ENCODE measurements at regions not wholly inside any gene's neighbourhood (a gene's known extent, or its start where the extent isn't known, plus 50 kb on each side); places are given as distances from the start of the nearest gene placed in this dataset.

DNA sequence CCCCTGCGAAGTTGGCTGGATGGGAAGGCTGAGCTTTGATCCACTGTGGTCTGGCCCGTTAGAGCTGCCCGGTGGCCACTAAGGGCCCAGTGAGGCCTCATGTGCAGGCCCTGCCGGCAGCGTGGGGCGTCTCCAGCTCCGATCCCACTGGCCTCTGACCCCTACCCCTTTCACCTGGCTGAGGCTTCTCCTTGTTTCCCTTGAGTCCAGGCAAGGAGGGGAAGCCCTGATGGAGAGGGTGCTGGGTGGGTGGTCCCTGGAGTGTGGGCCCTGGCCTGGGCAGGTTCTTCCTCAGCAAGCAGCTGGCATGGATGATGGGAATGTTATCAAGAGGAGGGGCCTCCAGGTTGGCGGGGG is 356.8 kb downstream of the SEC14L1 start:
- Histone ChIP-seq H3K79me2 (ENCODE audit: control insufficient read depth in 1 of 2, insufficient read depth in 2 of 2, low read length in 2 of 2) (no peaks in the 10 kb centered on the region), H3K23ac (ENCODE audit: insufficient read length) (no peak overlapping the region), H2BK5ac (ENCODE audit: low read depth, low read length) (no peak overlapping the region), H4K20me1 (replicated peaks in 1 of 2; ENCODE audit: control insufficient read depth in 1 of 2, insufficient read depth in 2 of 2, low read length in 2 of 2) (peaks cover 2 to 6% of the 10 kb centered on the region in 2 experiments), H3K9me3 (ENCODE audit: insufficient read depth in 2 of 2, low read depth in 1 of 2, low read length in 1 of 2) (no peaks in the 10 kb centered on the region), H3K4me1 (replicated peaks in 1 of 4; ENCODE audit: control insufficient read depth in 3 of 4, insufficient read depth in 4 of 4, low read length in 3 of 4) (peaks cover 0 to 5% (median 1%) of the 10 kb centered on the region in 4 experiments; a peak in 4 of 7 replicates), H3K79me1 (ENCODE audit: low read depth, low read length) (peaks cover 4% of the 10 kb centered on the region; the same call in 1 of the 2 replicates), H3K9ac (replicated peaks in 1 of 4; ENCODE audit: extremely low read depth in 1 of 4, low read depth in 3 of 4, low read length in 3 of 4) (no peak overlapping the region), H3K4ac (replicated peaks; ENCODE audit: insufficient read length, low read depth, low read length) (no peak overlapping the region), H2BK15ac (ENCODE audit: low read length) (no peak overlapping the region), H3K4me2 (ENCODE audit: insufficient read depth in 1 of 2, low read depth in 2 of 2, low read length in 2 of 2) (no peak overlapping the region), H2BK20ac (ENCODE audit: low read length) (no peak overlapping the region), H3K27me3 (replicated peaks in 1 of 4; ENCODE audit: control insufficient read depth in 3 of 4, extremely low read depth in 1 of 4, insufficient read depth in 3 of 4, low read length in 3 of 4) (no peaks in the 10 kb centered on the region), H3K27ac (ENCODE audit: low read depth, low read length) (no peak overlapping the region), H2BK120ac (replicated peaks; ENCODE audit: low read depth, low read length) (no peak overlapping the region), H2AFZ (ENCODE audit: low read length) (no peak overlapping the region), H4K91ac (replicated peaks; ENCODE audit: insufficient read length, low read length) (no peak overlapping the region), H4K5ac (ENCODE audit: insufficient read length, low read depth, low read length) (no peak overlapping the region), H3K4me3 (ENCODE audit: extremely low read depth in 1 of 4, insufficient read depth in 2 of 4, low read depth in 3 of 4, low read length in 4 of 4) (no peak overlapping the region), H2BK12ac (ENCODE audit: low read depth, low read length) (no peak overlapping the region), H3K14ac (ENCODE audit: insufficient read length) (no peak overlapping the region), H3K18ac (ENCODE audit: extremely low read depth, low read length) (no peak overlapping the region), H3K23me2 (ENCODE audit: low read depth, low read length) (no peaks in the 10 kb centered on the region), H4K8ac (ENCODE audit: extremely low read depth, insufficient read depth, low read length) (no peak overlapping the region), H3K36me3 (ENCODE audit: control insufficient read depth in 2 of 4, insufficient read depth in 4 of 4, low read length in 3 of 4) (peaks cover 2 to 27% (median 19%) of the 10 kb centered on the region in 4 experiments; a peak in 6 of 8 replicates), H3K56ac (replicated peaks; ENCODE audit: insufficient read length, low read depth, low read length) (no peak overlapping the region), H2AK5ac (ENCODE audit: low read depth, low read length) (no peak overlapping the region)
- no peak for FAIRE-seq
- POLR2A ChIA-PET (ENCODE audit: partially characterized antibody), result interaction anchor here (1.1 to 1.5 kb wide), 3 partner anchors 29 to 78 kb away, joined by 3 read pairs; no protein-coding TSS in a partner anchor
- no peak for DNase-seq (ENCODE audit: low read depth in 1 of 2, low spot score in 2 of 2)
- CTCF ChIA-PET (ENCODE audit: partially characterized antibody), result interaction anchor here (0.9 to 4.3 kb wide), 6 partner anchors 20 to 167 kb away, joined by 3 to 95 read pairs (median 4); no protein-coding TSS in a partner anchor
- 85% methylated on average over 7 of the region's 8 CpGs; no CpG with 5 or more reads in 1 of the 2 experiments for WGBS, 2 experiments (ENCODE audit: extremely low coverage in 1 of 2, insufficient coverage in 1 of 2, insufficient read length in 1 of 2, insufficient replicate concordance in 2 of 2, low coverage in 1 of 2, low lambda C conversion rate in 2 of 2, missing lambda C conversion rate in 1 of 2)
- TF ChIP-seq TAF7 (optimal IDR thresholded peaks at IDR 0.05; ENCODE audit: borderline replicate concordance, low read depth, low read length), result no peak
- TF ChIP-seq BACH1 (IDR thresholded peaks at IDR 0.05; ENCODE audit: low read length), result no peak
- no peak for TF ChIP-seq TEAD4 (IDR thresholded peaks at IDR 0.05; ENCODE audit: low read depth, low read length)
- TF ChIP-seq TAF1 (IDR thresholded peaks at IDR 0.05; ENCODE audit: low read depth, low read length), result no peak
- TF ChIP-seq JUN (IDR thresholded peaks at IDR 0.05; ENCODE audit: low read depth, low read length), result no peak
- TF ChIP-seq SP2 (IDR thresholded peaks at IDR 0.05; ENCODE audit: low read length), result no peak
- no peak for TF ChIP-seq BCL11A (IDR thresholded peaks at IDR 0.05; ENCODE audit: low read depth in 2 of 2, low read length in 2 of 2)
- no peak for TF ChIP-seq SRF (IDR thresholded peaks at IDR 0.05; ENCODE audit: low read depth, low read length)
- no peak for TF ChIP-seq KDM5A (IDR thresholded peaks at IDR 0.05; ENCODE audit: low read length)
- TF ChIP-seq POLR2A (IDR thresholded peaks at IDR 0.05; ENCODE audit: control extremely low read depth in 1 of 2, low read depth in 2 of 2, low read length in 2 of 2), result no peak
- no peak for TF ChIP-seq USF2 (IDR thresholded peaks at IDR 0.05; ENCODE audit: low read length)
- no peak for TF ChIP-seq RFX5 (IDR thresholded peaks at IDR 0.05; ENCODE audit: borderline replicate concordance, low read depth, low read length)
- no peak for TF ChIP-seq HDAC6 (IDR thresholded peaks at IDR 0.05; ENCODE audit: low read depth, low read length)
- no peak for TF ChIP-seq CBX5 (IDR thresholded peaks at IDR 0.05; ENCODE audit: low read depth, low read length)
- TF ChIP-seq ASH2L (IDR thresholded peaks at IDR 0.05; ENCODE audit: low read length), result no peak
- no peak for TF ChIP-seq SP1 (IDR thresholded peaks at IDR 0.05; ENCODE audit: low read depth, low read length)
